Upper lobe of left lung (tissue), 6 donors: ENCODE measurements at regions not wholly inside any gene's neighbourhood (a gene's known extent, or its start where the extent isn't known, plus 50 kb on each side); places are given as distances from the start of the nearest gene placed in this dataset.
A peak's percentile ranks its signal among the peaks of the same experiment; 100 is the strongest.

Experiments used
- ATAC-seq, 2 donors: fragments of 200-7000 bp; cut with Tn5 transposase; one replicate each; pipeline ENCODE4 v1.9.1; 2022; ENCODE audit warnings: mild to moderate bottlenecking in 2 of 2, moderate library complexity in 2 of 2; ENCODE audit not compliant: low FRiP score in 2 of 2
- DNase-seq, 2 donors: peaks; one replicate each; pipeline ENCODE4 v3.0.0-alpha.2; 2019 to 2020
- H3K27ac ChIP-seq, 4 donors: fragments of 200-600 bp; sonication (generic); one replicate each; pipeline ENCODE4 v1.5.1; 2016 to 2019
- H3K27me3 ChIP-seq, 4 donors: fragments of 200-600 bp; sonication (generic); one replicate each; pipeline ENCODE4 v1.5.1; 2017 to 2019
- H3K36me3 ChIP-seq, 4 donors: fragments of 200-600 bp; sonication (generic); one replicate each; pipeline ENCODE4 v1.5.1; 2016 to 2019
- H3K4me1 ChIP-seq, 4 donors: fragments of 200-600 bp; sonication (generic); one replicate each; pipeline ENCODE4 v1.5.1; 2018 to 2019
- H3K4me3 ChIP-seq, 4 donors: fragments of 200-600 bp; sonication (generic); one replicate each; pipeline ENCODE4 v1.5.1; 2017 to 2019; ENCODE audit warnings: mild to moderate bottlenecking in 2 of 4, moderate library complexity in 1 of 4
- H3K9me3 ChIP-seq, 4 donors: fragments of 200-600 bp; sonication (generic); one replicate each; pipeline ENCODE4 v1.5.1; 2018 to 2019
- CTCF ChIP-seq, 6 experiments: fragments of 450-650 bp in 4 of 6; fragments of 200-600 bp in 2 of 6; sonication (generic) in 2 of 6; IDR thresholded peaks; one replicate each; pipeline ENCODE4 v1.5.1; 2016 to 2019; ENCODE audit warnings: antibody characterized with exemption in 6 of 6
- EP300 ChIP-seq, 4 donors: sonication (generic); formaldehyde crosslinking; IDR thresholded peaks; one replicate each; pipeline ENCODE4 v1.5.1; 2017; ENCODE audit warnings: antibody characterized with exemption in 4 of 4, control low read depth in 2 of 4
- POLR2A ChIP-seq, 4 donors: fragments of 450-650 bp; IDR thresholded peaks; one replicate each; pipeline ENCODE4 v1.5.1; 2016 to 2017; ENCODE audit warnings: antibody characterized with exemption in 4 of 4, mild to moderate bottlenecking in 2 of 4
- POLR2AphosphoS5 ChIP-seq, 2 donors: sonication (generic); formaldehyde crosslinking; IDR thresholded peaks; one replicate each; pipeline ENCODE4 v1.5.1; 2017; ENCODE audit warnings: antibody characterized with exemption in 2 of 2
- WGBS, 2 donors: methylation state at CpG; one replicate each; pipeline ENCODE4 v1.1.5; 2017 to 2018; 5-methylcytosine and 5-hydroxymethylcytosine counted together
- donor health status: DM: no; HTN: no; CAD: no; lungs with moderate emphysema.
- donor health status: DM: no; HTN: yes; CAD: no; lungs with severe emphysema.

- no peaks in the 10 kb centered on the region for H3K4me1 ChIP-seq
- no peaks in the 10 kb centered on the region for H3K9me3 ChIP-seq
- TF ChIP-seq POLR2AphosphoS5 (IDR thresholded peaks at IDR 0.05) (no peak), POLR2A (IDR thresholded peaks at IDR 0.05) (no peak), CTCF (IDR thresholded peaks at IDR 0.05) (no peak), EP300 (IDR thresholded peaks at IDR 0.05) (no peak)
- DNase-seq (no peak), ATAC-seq (no peak)
- no peak overlapping the region for H3K4me3 ChIP-seq
- no peaks in the 10 kb centered on the region for H3K27me3 ChIP-seq
- no peaks in the 10 kb centered on the region for H3K36me3 ChIP-seq
- H3K27ac ChIP-seq: no peak overlapping the region
- WGBS, 2 donors: 82% methylated on average over 2 of the region's 2 CpGs
Observed at GRCh38 chr2:220159738-220160137, 532.3 kb downstream of the SLC4A3 start.

GRCh38 chr2:220162320-220162719, 534.9 kb downstream of the SLC4A3 start:
- WGBS, 2 donors: 23 to 41% methylated on average over 1 of the region's 1 CpG
- no peak overlapping the region for H3K27ac ChIP-seq
- H3K27me3 ChIP-seq: no peaks in the 10 kb centered on the region
- no peaks in the 10 kb centered on the region for H3K4me1 ChIP-seq
- no peak overlapping the region for H3K4me3 ChIP-seq
- H3K36me3 ChIP-seq: no peaks in the 10 kb centered on the region
- ATAC-seq: peak in 1 of 2 donors; percentile 46
- TF ChIP-seq POLR2A (IDR thresholded peaks at IDR 0.05) (no peak), CTCF (IDR thresholded peaks at IDR 0.05) (no peak), EP300 (IDR thresholded peaks at IDR 0.05) (no peak), POLR2AphosphoS5 (IDR thresholded peaks at IDR 0.05) (no peak)
- no peaks in the 10 kb centered on the region for H3K9me3 ChIP-seq
- DNase-seq: peak in 1 of 2 donors; percentile 25

GRCh38 chr2:220163486-220163885, 536.1 kb downstream of the SLC4A3 start:
- H3K4me1 ChIP-seq: no peaks in the 10 kb centered on the region
- no peak overlapping the region for H3K4me3 ChIP-seq
- 60 to 72% methylated on average over 2 of the region's 2 CpGs for WGBS, 2 donors
- ATAC-seq (no peak), DNase-seq (no peak)
- H3K36me3 ChIP-seq: no peaks in the 10 kb centered on the region
- H3K27me3 ChIP-seq: no peaks in the 10 kb centered on the region
- H3K27ac ChIP-seq: no peak overlapping the region
- TF ChIP-seq POLR2AphosphoS5 (IDR thresholded peaks at IDR 0.05): no peak
- TF ChIP-seq POLR2A (IDR thresholded peaks at IDR 0.05): no peak
- TF ChIP-seq EP300 (IDR thresholded peaks at IDR 0.05): no peak
- TF ChIP-seq CTCF (IDR thresholded peaks at IDR 0.05): no peak
- H3K9me3 ChIP-seq: no peaks in the 10 kb centered on the region

- no peaks in the 10 kb centered on the region for H3K4me1 ChIP-seq
- 47% methylated on average over 4 of the region's 4 CpGs for WGBS, 2 donors
- no peak overlapping the region for H3K27ac ChIP-seq
- DNase-seq (peak in 1 of 2 donors; percentile 42), ATAC-seq (no peak)
- TF ChIP-seq EP300 (IDR thresholded peaks at IDR 0.05) (no peak), POLR2A (IDR thresholded peaks at IDR 0.05) (no peak), CTCF (IDR thresholded peaks at IDR 0.05) (no peak), POLR2AphosphoS5 (IDR thresholded peaks at IDR 0.05) (no peak)
- no peaks in the 10 kb centered on the region for H3K9me3 ChIP-seq
- H3K36me3 ChIP-seq: no peaks in the 10 kb centered on the region
- H3K27me3 ChIP-seq: no peaks in the 10 kb centered on the region
- H3K4me3 ChIP-seq: no peak overlapping the region
Observed at GRCh38 chr2:220165401-220165800, 538.0 kb downstream of the SLC4A3 start.

- WGBS, 2 donors: 65 to 72% methylated on average over 3 of the region's 3 CpGs
Observed at GRCh38 chr2:220166616-220167015, 539.2 kb downstream of the SLC4A3 start.

More at GRCh38 chr2:220166616-220167015, 539.2 kb downstream of the SLC4A3 start:
- DNase-seq: no peak
- Histone ChIP-seq H3K4me3 (no peak overlapping the region), H3K36me3 (no peaks in the 10 kb centered on the region), H3K27me3 (no peaks in the 10 kb centered on the region), H3K4me1 (no peaks in the 10 kb centered on the region), H3K9me3 (no peaks in the 10 kb centered on the region), H3K27ac (no peak overlapping the region)
- TF ChIP-seq POLR2A (IDR thresholded peaks at IDR 0.05) (no peak), EP300 (IDR thresholded peaks at IDR 0.05) (no peak), POLR2AphosphoS5 (IDR thresholded peaks at IDR 0.05) (no peak)
- ATAC-seq: no peak
